DND-41 (cell line): ENCODE measurements at regions not wholly inside any gene's neighbourhood (a gene's known extent, or its start where the extent isn't known, plus 50 kb on each side); places are given as distances from the start of the nearest gene placed in this dataset.

ENCODE experiments used
- ATAC-seq: fragments of 200-7000 bp; cut with Tn5 transposase; 3 replicates; pipeline ENCODE4 v1.9.1; 2021; ENCODE audit warnings: low read depth; ENCODE audit not compliant: insufficient read depth
- DNase-seq: peaks from one replicate; pipeline ENCODE4 v3.0.0-alpha.2; 2020
- H2AFZ ChIP-seq: 2 replicates; pipeline ENCODE4 v1.6.0; 2012; ENCODE audit warnings: low read depth, low read length
- H3K27ac ChIP-seq: 2 replicates; pipeline ENCODE4 v1.5.1; 2012; ENCODE audit warnings: low read length, inconsistent platforms
- H3K27me3 ChIP-seq: fragments of 200-600 bp; sonication (generic); 2 replicates; pipeline ENCODE4 v1.6.0; 2012; ENCODE audit warnings: low read length, mild to moderate bottlenecking, inconsistent platforms; ENCODE audit not compliant: insufficient read depth, poor library complexity
- H3K36me3 ChIP-seq: 2 replicates; pipeline ENCODE4 v1.5.1; 2012; ENCODE audit warnings: low read length, inconsistent platforms; ENCODE audit not compliant: insufficient read depth
- H3K4me1 ChIP-seq: 2 replicates; pipeline ENCODE4 v1.5.1; 2012; ENCODE audit warnings: mild to moderate bottlenecking, low read length; ENCODE audit not compliant: insufficient read depth
- H3K4me2 ChIP-seq: 2 replicates; pipeline ENCODE4 v1.6.0; 2012; ENCODE audit warnings: mild to moderate bottlenecking, moderate library complexity, low read length, inconsistent platforms; ENCODE audit not compliant: insufficient read depth
- H3K4me3 ChIP-seq, 2 experiments: fragments of 200-600 bp in 1 of 2; shearing (Covaris generic) in 1 of 2; 2 replicates each; pipeline ENCODE4 v1.5.1; 2012 to 2016; ENCODE audit warnings: inconsistent platforms in 2 of 2, low read length in 2 of 2, mild to moderate bottlenecking in 2 of 2, low read depth in 1 of 2, moderate library complexity in 1 of 2
- H3K79me2 ChIP-seq: 2 replicates; pipeline ENCODE4 v1.6.0; 2012; ENCODE audit warnings: low read length, inconsistent platforms; ENCODE audit not compliant: insufficient read depth
- H3K9ac ChIP-seq: 2 replicates; pipeline ENCODE4 v1.6.0; 2012; ENCODE audit warnings: low read depth, mild to moderate bottlenecking, inconsistent platforms, low read length, moderate library complexity
- H3K9me3 ChIP-seq: 2 replicates; pipeline ENCODE4 v1.5.1; 2012; ENCODE audit warnings: low read length, moderate library complexity, mild to moderate bottlenecking, inconsistent platforms; ENCODE audit not compliant: insufficient read depth, severe bottlenecking
- H4K20me1 ChIP-seq: 2 replicates; pipeline ENCODE4 v1.6.0; 2012; ENCODE audit warnings: low read length; ENCODE audit not compliant: insufficient read depth
- CTCF ChIP-seq: IDR thresholded peaks from 2 replicates; pipeline ENCODE4 v1.5.1; 2012; ENCODE audit warnings: borderline replicate concordance, low read length, moderate library complexity, mild to moderate bottlenecking; ENCODE audit not compliant: poor library complexity, severe bottlenecking; ENCODE audit errors: extremely low read depth
- EZH2 ChIP-seq: IDR thresholded peaks from 3 replicates; pipeline ENCODE4 v1.6.1; 2012; ENCODE audit warnings: borderline replicate concordance, low read depth, mild to moderate bottlenecking, moderate library complexity, low read length, inconsistent platforms; ENCODE audit not compliant: severe bottlenecking

- DNase-seq: no peak
- Histone ChIP-seq H3K79me2 (no peaks in the 10 kb centered on the region), H4K20me1 (no peaks in the 10 kb centered on the region), H3K27ac (no peak overlapping the region), H3K36me3 (no peaks in the 10 kb centered on the region), H3K4me1 (no peaks in the 10 kb centered on the region), H3K27me3 (no peaks in the 10 kb centered on the region), H3K9me3 (no peaks in the 10 kb centered on the region), H3K9ac (no peak overlapping the region), H3K4me3 (no peak overlapping the region), H3K4me2 (no peak overlapping the region), H2AFZ (no peak overlapping the region)
- no peak for ATAC-seq
- TF ChIP-seq CTCF (no peak), EZH2 (no peak)
These were observed 567.9 kb upstream of the CITED2 start for GRCh38 chr6:139942331-139942730.

GRCh38 chr6:139941826-139942225, 567.4 kb upstream of the CITED2 start:
- Histone ChIP-seq H2AFZ (no peak overlapping the region), H3K27ac (no peak overlapping the region), H3K79me2 (no peaks in the 10 kb centered on the region), H3K4me2 (no peak overlapping the region), H3K9ac (no peak overlapping the region), H3K27me3 (no peaks in the 10 kb centered on the region), H3K36me3 (no peaks in the 10 kb centered on the region), H3K9me3 (no peaks in the 10 kb centered on the region), H3K4me3 (no peak overlapping the region), H3K4me1 (no peaks in the 10 kb centered on the region), H4K20me1 (no peaks in the 10 kb centered on the region)
- no peak for ATAC-seq
- no peak for TF ChIP-seq EZH2
- TF ChIP-seq CTCF: no peak
- DNase-seq: no peak

- H2AFZ ChIP-seq: no peak overlapping the region
These were observed 566.6 kb upstream of the CITED2 start for GRCh38 chr6:139940741-139941729.

More at GRCh38 chr6:139940741-139941729, 566.6 kb upstream of the CITED2 start:
- Histone ChIP-seq H3K9ac (no peak overlapping the region), H3K36me3 (no peaks in the 10 kb centered on the region), H3K4me1 (no peaks in the 10 kb centered on the region), H4K20me1 (no peaks in the 10 kb centered on the region), H3K27ac (no peak overlapping the region), H3K9me3 (no peaks in the 10 kb centered on the region), H3K79me2 (no peaks in the 10 kb centered on the region), H3K27me3 (no peaks in the 10 kb centered on the region), H3K4me2 (no peak overlapping the region), H3K4me3 (no peak overlapping the region)
- no peak for DNase-seq
- TF ChIP-seq CTCF (no peak), EZH2 (no peak)
- no peak for ATAC-seq
